Liver (tissue), 8 donors: ENCODE measurements at regions not wholly inside any gene's neighbourhood (a gene's known extent, or its start where the extent isn't known, plus 50 kb on each side); places are given as distances from the start of the nearest gene placed in this dataset.

ENCODE experiments used
- DNase-seq: peaks from one replicate; pipeline ENCODE4 v3.0.0-alpha.2; 2017; ENCODE audit warnings: low spot score
- H3K27ac ChIP-seq, 2 donors: one replicate each; pipeline ENCODE4 v1.7.0; 2013; ENCODE audit warnings: inconsistent platforms in 2 of 2, low read length in 2 of 2, control low read depth in 1 of 2, low read depth in 1 of 2, mild to moderate bottlenecking in 1 of 2
- H3K27me3 ChIP-seq, 4 donors: one replicate each; pipeline versions ENCODE4 v1.6.1 to v1.7.0; 2013; ENCODE audit warnings: low read length in 3 of 4, inconsistent platforms in 1 of 4, mild to moderate bottlenecking in 1 of 4, moderate library complexity in 1 of 4; ENCODE audit not compliant: control insufficient read depth in 4 of 4, insufficient read depth in 4 of 4
- H3K36me3 ChIP-seq, 4 donors: one replicate each; pipeline versions ENCODE4 v1.6.1 to v1.7.0; 2013; ENCODE audit warnings: low read length in 3 of 4, mild to moderate bottlenecking in 3 of 4, low read depth in 1 of 4, moderate library complexity in 1 of 4; ENCODE audit not compliant: control insufficient read depth in 4 of 4, insufficient read depth in 3 of 4
- H3K4me1 ChIP-seq, 4 donors: one replicate each; pipeline versions ENCODE4 v1.6.1 to v1.7.0; 2013; ENCODE audit warnings: low read length in 3 of 4, mild to moderate bottlenecking in 3 of 4, moderate library complexity in 1 of 4; ENCODE audit not compliant: control insufficient read depth in 4 of 4, insufficient read depth in 4 of 4
- H3K4me3 ChIP-seq, 3 donors: one replicate each; pipeline versions ENCODE4 v1.6.1 to v1.7.0; 2013; ENCODE audit warnings: low read length in 3 of 3, control low read depth in 1 of 3, low read depth in 1 of 3, mild to moderate bottlenecking in 1 of 3
- H3K9ac ChIP-seq, 2 donors: one replicate each; pipeline ENCODE4 v1.7.0; 2013; ENCODE audit warnings: low read length in 2 of 2, mild to moderate bottlenecking in 2 of 2, moderate library complexity in 2 of 2, control low read depth in 1 of 2, low read depth in 1 of 2
- H3K9me3 ChIP-seq, 4 donors: one replicate each; pipeline versions ENCODE4 v1.6.1 to v1.7.0; 2013; ENCODE audit warnings: low read length in 3 of 4; ENCODE audit not compliant: control insufficient read depth in 4 of 4
- ATF3 ChIP-seq: IDR thresholded peaks from 2 replicates; pipeline ENCODE4 v1.6.1; 2016; ENCODE audit warnings: antibody characterized with exemption
- EGR1 ChIP-seq, 2 donors: IDR thresholded peaks; 2 replicates each; pipeline ENCODE4 v1.6.1; 2016 to 2018; ENCODE audit warnings: antibody characterized with exemption in 2 of 2, low read depth in 2 of 2
- FOXA1 ChIP-seq: IDR thresholded peaks from 2 replicates; pipeline ENCODE4 v1.6.1; 2016; ENCODE audit warnings: antibody characterized with exemption
- GABPA ChIP-seq, 2 donors: IDR thresholded peaks in 1 of 2; conservative IDR thresholded peaks in 1 of 2; 2 replicates each; pipeline ENCODE4 v1.6.1; 2016; ENCODE audit warnings: antibody characterized with exemption in 2 of 2, mild to moderate bottlenecking in 1 of 2, moderate library complexity in 1 of 2
- HNF4A ChIP-seq, 2 donors: conservative IDR thresholded peaks; 2 replicates each; pipeline ENCODE4 v1.6.1; 2016; ENCODE audit warnings: antibody characterized with exemption in 2 of 2, mild to moderate bottlenecking in 2 of 2
- HNF4G ChIP-seq: IDR thresholded peaks from 2 replicates; pipeline ENCODE4 v1.6.1; 2016; ENCODE audit warnings: antibody characterized with exemption
- JUND ChIP-seq, 2 donors: IDR thresholded peaks; 2 replicates each; pipeline ENCODE4 v1.6.1; 2016; ENCODE audit warnings: antibody characterized with exemption in 2 of 2
- SP1 ChIP-seq: IDR thresholded peaks from 2 replicates; pipeline ENCODE4 v1.6.1; 2018; ENCODE audit warnings: antibody characterized with exemption, mild to moderate bottlenecking
- TAF1 ChIP-seq: conservative IDR thresholded peaks from 2 replicates; pipeline ENCODE4 v1.6.1; 2016; ENCODE audit warnings: antibody characterized with exemption, mild to moderate bottlenecking
- YY1 ChIP-seq: IDR thresholded peaks from 2 replicates; pipeline ENCODE4 v1.6.1; 2016; ENCODE audit warnings: antibody characterized with exemption, mild to moderate bottlenecking
- WGBS: extraction: QIAGEN DNeasy Blood & Tissue Kit; methylation state at CpG from one replicate; pipeline ENCODE4 v1.1.7; 2013; 5-methylcytosine and 5-hydroxymethylcytosine counted together
- TF ChIP-seq, protein P1 (sequence below): fragments of 150-350 bp; IDR thresholded peaks from 2 replicates; pipeline ENCODE4 v1.5.1; 2017; ENCODE audit warnings: improper control_type of control experiment, low read depth, low read length; ENCODE audit not compliant: missing input control
- TF ChIP-seq, protein P2 (sequence below): IDR thresholded peaks from 2 replicates; pipeline ENCODE4 v1.6.1; 2016; ENCODE audit warnings: antibody characterized with exemption, mild to moderate bottlenecking
- TF ChIP-seq, protein P3 (sequence below): IDR thresholded peaks from 2 replicates; pipeline ENCODE4 v1.6.1; 2016; ENCODE audit warnings: antibody characterized with exemption
- donor health status: healthy.
- donor health status: healthy.
- donor health status: healthy.
- donor health status: healthy.
- donor health status: healthy.

- Histone ChIP-seq H3K9me3 (no peaks in the 10 kb centered on the region), H3K36me3 (no peaks in the 10 kb centered on the region), H3K4me1 (no peaks in the 10 kb centered on the region), H3K27me3 (no peaks in the 10 kb centered on the region), H3K9ac (no peak overlapping the region), H3K4me3 (no peak overlapping the region), H3K27ac (no peak overlapping the region)
- DNase-seq = no peak
- TF ChIP-seq ATF3 (no peak), HNF4A (conservative IDR thresholded peaks at IDR 0.05) (no peak), JUND (IDR thresholded peaks at IDR 0.05) (no peak), GABPA (IDR thresholded peaks at IDR 0.05 in 1 of 2, conservative IDR thresholded peaks at IDR 0.05 in 1 of 2) (no peak)
- TF ChIP-seq, protein P1, sequence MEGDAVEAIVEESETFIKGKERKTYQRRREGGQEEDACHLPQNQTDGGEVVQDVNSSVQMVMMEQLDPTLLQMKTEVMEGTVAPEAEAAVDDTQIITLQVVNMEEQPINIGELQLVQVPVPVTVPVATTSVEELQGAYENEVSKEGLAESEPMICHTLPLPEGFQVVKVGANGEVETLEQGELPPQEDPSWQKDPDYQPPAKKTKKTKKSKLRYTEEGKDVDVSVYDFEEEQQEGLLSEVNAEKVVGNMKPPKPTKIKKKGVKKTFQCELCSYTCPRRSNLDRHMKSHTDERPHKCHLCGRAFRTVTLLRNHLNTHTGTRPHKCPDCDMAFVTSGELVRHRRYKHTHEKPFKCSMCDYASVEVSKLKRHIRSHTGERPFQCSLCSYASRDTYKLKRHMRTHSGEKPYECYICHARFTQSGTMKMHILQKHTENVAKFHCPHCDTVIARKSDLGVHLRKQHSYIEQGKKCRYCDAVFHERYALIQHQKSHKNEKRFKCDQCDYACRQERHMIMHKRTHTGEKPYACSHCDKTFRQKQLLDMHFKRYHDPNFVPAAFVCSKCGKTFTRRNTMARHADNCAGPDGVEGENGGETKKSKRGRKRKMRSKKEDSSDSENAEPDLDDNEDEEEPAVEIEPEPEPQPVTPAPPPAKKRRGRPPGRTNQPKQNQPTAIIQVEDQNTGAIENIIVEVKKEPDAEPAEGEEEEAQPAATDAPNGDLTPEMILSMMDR = no peak
- 92% methylated on average over 3 of the region's 3 CpGs for WGBS
Measured at GRCh38 chr4:187919966-187920365, 75.6 kb upstream of the ZFP42 start.

GRCh38 chr4:187921946-187922623 is 73.5 kb upstream of the ZFP42 start:
- Histone ChIP-seq H3K36me3 (no peaks in the 10 kb centered on the region), H3K4me1 (no peaks in the 10 kb centered on the region), H3K27me3 (no peaks in the 10 kb centered on the region), H3K9ac (no peak overlapping the region), H3K27ac (no peak overlapping the region), H3K4me3 (no peak overlapping the region), H3K9me3 (no peaks in the 10 kb centered on the region)
- DNase-seq = no peak
- TF ChIP-seq, protein P2, sequence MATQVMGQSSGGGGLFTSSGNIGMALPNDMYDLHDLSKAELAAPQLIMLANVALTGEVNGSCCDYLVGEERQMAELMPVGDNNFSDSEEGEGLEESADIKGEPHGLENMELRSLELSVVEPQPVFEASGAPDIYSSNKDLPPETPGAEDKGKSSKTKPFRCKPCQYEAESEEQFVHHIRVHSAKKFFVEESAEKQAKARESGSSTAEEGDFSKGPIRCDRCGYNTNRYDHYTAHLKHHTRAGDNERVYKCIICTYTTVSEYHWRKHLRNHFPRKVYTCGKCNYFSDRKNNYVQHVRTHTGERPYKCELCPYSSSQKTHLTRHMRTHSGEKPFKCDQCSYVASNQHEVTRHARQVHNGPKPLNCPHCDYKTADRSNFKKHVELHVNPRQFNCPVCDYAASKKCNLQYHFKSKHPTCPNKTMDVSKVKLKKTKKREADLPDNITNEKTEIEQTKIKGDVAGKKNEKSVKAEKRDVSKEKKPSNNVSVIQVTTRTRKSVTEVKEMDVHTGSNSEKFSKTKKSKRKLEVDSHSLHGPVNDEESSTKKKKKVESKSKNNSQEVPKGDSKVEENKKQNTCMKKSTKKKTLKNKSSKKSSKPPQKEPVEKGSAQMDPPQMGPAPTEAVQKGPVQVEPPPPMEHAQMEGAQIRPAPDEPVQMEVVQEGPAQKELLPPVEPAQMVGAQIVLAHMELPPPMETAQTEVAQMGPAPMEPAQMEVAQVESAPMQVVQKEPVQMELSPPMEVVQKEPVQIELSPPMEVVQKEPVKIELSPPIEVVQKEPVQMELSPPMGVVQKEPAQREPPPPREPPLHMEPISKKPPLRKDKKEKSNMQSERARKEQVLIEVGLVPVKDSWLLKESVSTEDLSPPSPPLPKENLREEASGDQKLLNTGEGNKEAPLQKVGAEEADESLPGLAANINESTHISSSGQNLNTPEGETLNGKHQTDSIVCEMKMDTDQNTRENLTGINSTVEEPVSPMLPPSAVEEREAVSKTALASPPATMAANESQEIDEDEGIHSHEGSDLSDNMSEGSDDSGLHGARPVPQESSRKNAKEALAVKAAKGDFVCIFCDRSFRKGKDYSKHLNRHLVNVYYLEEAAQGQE = no peak
- TF ChIP-seq, protein P1 = no peak
- TF ChIP-seq, protein P3, sequence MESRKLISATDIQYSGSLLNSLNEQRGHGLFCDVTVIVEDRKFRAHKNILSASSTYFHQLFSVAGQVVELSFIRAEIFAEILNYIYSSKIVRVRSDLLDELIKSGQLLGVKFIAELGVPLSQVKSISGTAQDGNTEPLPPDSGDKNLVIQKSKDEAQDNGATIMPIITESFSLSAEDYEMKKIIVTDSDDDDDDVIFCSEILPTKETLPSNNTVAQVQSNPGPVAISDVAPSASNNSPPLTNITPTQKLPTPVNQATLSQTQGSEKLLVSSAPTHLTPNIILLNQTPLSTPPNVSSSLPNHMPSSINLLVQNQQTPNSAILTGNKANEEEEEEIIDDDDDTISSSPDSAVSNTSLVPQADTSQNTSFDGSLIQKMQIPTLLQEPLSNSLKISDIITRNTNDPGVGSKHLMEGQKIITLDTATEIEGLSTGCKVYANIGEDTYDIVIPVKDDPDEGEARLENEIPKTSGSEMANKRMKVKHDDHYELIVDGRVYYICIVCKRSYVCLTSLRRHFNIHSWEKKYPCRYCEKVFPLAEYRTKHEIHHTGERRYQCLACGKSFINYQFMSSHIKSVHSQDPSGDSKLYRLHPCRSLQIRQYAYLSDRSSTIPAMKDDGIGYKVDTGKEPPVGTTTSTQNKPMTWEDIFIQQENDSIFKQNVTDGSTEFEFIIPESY = no peak
- TF ChIP-seq FOXA1 = no peak
- TF ChIP-seq SP1 = no peak
- TF ChIP-seq HNF4A (conservative IDR thresholded peaks at IDR 0.05) = no peak
- TF ChIP-seq ATF3 = no peak
- no peak for TF ChIP-seq HNF4G
- no peak for TF ChIP-seq YY1
- no peak for TF ChIP-seq EGR1 (IDR thresholded peaks at IDR 0.05; ENCODE audit: low read depth in 2 of 2)
- TF ChIP-seq JUND (IDR thresholded peaks at IDR 0.05) = no peak
- TF ChIP-seq TAF1 = no peak
- WGBS = 63% methylated on average over 8 of the region's 8 CpGs
